NB4 (cell line): ENCODE measurements at regions not wholly inside any gene's neighbourhood (a gene's known extent, or its start where the extent isn't known, plus 50 kb on each side); places are given as distances from the start of the nearest gene placed in this dataset.
"Not testable (repeated sequence)": the region's sequence is repeated elsewhere in the genome, so short reads cannot be mapped to it uniquely, and the experiment has no call there.

ENCODE experiments used
- DNase-seq: peaks from one replicate; pipeline ENCODE4 v3.0.0; 2010; ENCODE audit warnings: low read depth
- H3K4me3 ChIP-seq: one replicate; pipeline ENCODE4 v1.5.1; 2011; ENCODE audit warnings: mild to moderate bottlenecking, low read depth, low read length, moderate library complexity
- CTCF ChIP-seq: IDR thresholded peaks from one replicate; pipeline ENCODE4 v1.5.1; 2012; ENCODE audit warnings: low read depth, low read length
- MYC ChIP-seq: IDR thresholded peaks from 2 replicates; pipeline ENCODE4 v1.6.1; 2011; ENCODE audit warnings: low read depth, low read length
- POLR2A ChIP-seq: IDR thresholded peaks from 2 replicates; pipeline ENCODE4 v1.6.1; 2011; ENCODE audit warnings: mild to moderate bottlenecking; ENCODE audit not compliant: insufficient read length; ENCODE audit errors: extremely low read depth
- TF ChIP-seq, protein P1 (sequence below): IDR thresholded peaks from 2 replicates; pipeline ENCODE4 v1.6.1; 2011; ENCODE audit warnings: low read depth, low read length

DNA sequence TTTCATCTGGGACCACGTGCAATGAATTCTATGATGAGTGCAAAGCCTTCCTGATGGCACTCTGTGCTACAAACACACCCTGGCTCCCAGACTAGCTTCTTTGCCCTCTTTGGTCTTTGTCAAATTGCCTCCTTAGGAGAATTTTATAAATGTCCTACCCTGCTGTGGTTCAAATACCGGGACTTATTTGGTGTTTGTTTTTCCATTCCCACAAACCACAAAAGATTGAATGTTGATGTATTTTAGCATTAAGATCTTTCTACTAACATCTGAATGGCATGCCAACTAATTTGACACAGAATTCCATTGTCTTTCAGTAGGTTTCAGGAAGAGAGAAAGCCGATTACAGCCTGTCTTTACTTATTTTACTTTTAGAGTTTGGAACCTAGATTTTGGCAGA is 424.2 kb upstream of the SLC35B3 start:
- no peak overlapping the region for H3K4me3 ChIP-seq
- TF ChIP-seq, protein P1, sequence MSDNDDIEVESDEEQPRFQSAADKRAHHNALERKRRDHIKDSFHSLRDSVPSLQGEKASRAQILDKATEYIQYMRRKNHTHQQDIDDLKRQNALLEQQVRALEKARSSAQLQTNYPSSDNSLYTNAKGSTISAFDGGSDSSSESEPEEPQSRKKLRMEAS: no peak
- no peak for TF ChIP-seq MYC
- no peak for TF ChIP-seq POLR2A
- TF ChIP-seq CTCF: no peak
- no peak for DNase-seq

GRCh38 chr6:8858854-8859331 is 423.5 kb upstream of the SLC35B3 start:
- DNase-seq: no peak
- TF ChIP-seq, protein P1: no peak
- TF ChIP-seq MYC (no peak), CTCF (no peak), POLR2A (no peak)
- no peak overlapping the region for H3K4me3 ChIP-seq

- no peak for DNase-seq
- TF ChIP-seq MYC: no peak
- TF ChIP-seq, protein P1: no peak
- TF ChIP-seq POLR2A: no peak
- no peak for TF ChIP-seq CTCF
- H3K4me3 ChIP-seq: no peak overlapping the region
These were observed 421.8 kb upstream of the SLC35B3 start for GRCh38 chr6:8857160-8857559.

DNA sequence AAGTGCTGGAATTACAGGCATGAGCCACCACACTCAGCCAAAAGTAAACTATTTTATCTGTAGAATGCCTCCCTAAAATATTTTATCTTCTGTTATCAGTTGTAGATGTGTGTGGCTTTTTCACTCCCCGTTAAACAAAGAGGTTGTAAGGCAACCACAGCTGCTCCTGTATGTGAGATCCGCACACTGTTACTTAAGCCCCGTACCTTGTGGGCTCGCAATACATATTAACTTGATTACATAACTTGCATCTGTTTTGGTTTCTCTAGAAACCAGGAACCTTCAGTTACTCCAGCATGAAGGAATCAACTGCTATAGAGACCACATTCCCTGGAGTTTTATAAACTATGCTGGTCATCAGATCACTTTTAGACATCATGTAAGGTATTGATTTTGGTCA is 420.1 kb upstream of the SLC35B3 start:
- TF ChIP-seq POLR2A (no peak), MYC (no peak), CTCF (no peak)
- TF ChIP-seq, protein P1: no peak
- DNase-seq: peak; percentile 83

DNA sequence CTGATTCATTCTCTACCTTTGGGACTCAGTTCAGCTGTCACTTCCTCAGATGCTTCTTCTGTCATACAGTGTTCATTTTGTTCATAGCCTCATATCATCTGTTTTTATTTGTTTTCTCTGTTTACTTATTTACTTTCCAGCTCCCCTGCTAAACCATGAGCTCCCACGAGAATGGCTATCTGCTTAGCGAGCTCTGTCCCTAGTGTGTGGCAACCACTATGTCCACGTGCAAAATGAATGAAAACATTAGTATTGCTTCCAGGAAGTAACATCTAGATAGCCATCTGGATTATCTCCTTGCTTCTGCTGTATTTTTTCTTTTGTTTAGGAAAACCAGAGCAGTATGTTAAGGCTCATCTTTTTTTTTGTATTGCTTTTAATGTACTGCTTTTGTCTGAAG is 417.0 kb upstream of the SLC35B3 start:
- peak; percentile 17 for DNase-seq
- no peak overlapping the region for H3K4me3 ChIP-seq
- TF ChIP-seq, protein P1: no peak; the same call in 1 of the 2 replicates
- TF ChIP-seq CTCF: no peak
- no peak for TF ChIP-seq POLR2A
- no peak for TF ChIP-seq MYC

More for the DNA sequence above, 420.1 kb upstream of the SLC35B3 start:
- no peak overlapping the region for H3K4me3 ChIP-seq

DNA sequence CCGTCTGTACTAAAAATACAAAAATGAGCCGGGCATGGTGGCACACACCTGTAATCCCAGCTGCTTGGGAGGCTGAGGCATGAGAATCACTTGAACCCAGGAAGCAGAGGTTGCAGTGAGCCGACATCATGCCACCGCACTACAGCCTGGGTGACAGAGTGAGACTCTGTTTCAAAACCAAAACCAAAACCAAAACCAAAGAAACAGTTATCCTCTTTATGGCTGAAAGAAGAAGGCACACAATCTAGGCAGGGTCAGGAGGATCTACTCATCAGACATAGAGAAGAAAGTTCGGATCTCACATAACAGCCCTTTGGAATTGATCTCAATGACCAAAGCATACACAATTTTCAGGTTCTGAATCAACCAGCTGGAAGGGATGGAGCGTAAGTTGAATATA is 411.3 kb upstream of the SLC35B3 start:
- DNase-seq, H3K4me3 ChIP-seq: not testable (repeated sequence)
